ENCODE measurements at regions not wholly inside any gene's neighbourhood (a gene's known extent, or its start where the extent isn't known, plus 50 kb on each side); places are given as distances from the start of the nearest gene placed in this dataset. TPM values are rescaled to one million over a fixed set of nuclear protein-coding genes. Genes with fewer than 3 reads are reported as not detected.

- Histone ChIP-seq H3K27me3 (ENCODE audit: control insufficient read depth, insufficient read depth, low read length) (no peaks in the 10 kb centered on the region), H3K4me3 (ENCODE audit: low read depth, low read length) (no peak overlapping the region), H3K36me3 (ENCODE audit: control insufficient read depth, insufficient read depth, low read length) (no peaks in the 10 kb centered on the region)
- DNase-seq (ENCODE audit: low read depth) = no peak
- ChIA-PET CTCF (no interaction called here), POLR2A (no interaction called here)
- TF ChIP-seq CTCF (IDR thresholded peaks at IDR 0.05; ENCODE audit: insufficient read depth, low read depth, low read length) = no peak
These were observed 63.5 kb upstream of the MAOA start for GRCh38 chrX:43592597-43592996.

GRCh38 chrX:43595931-43596330, 60.2 kb upstream of the MAOA start:
- Histone ChIP-seq H3K36me3 (ENCODE audit: control insufficient read depth, insufficient read depth, low read length) (no peaks in the 10 kb centered on the region), H3K27me3 (ENCODE audit: control insufficient read depth, insufficient read depth, low read length) (no peaks in the 10 kb centered on the region), H3K4me3 (ENCODE audit: low read depth, low read length) (no peak overlapping the region)
- CTCF ChIA-PET = no interaction called here
- POLR2A ChIA-PET = no interaction called here
- DNase-seq (ENCODE audit: low read depth) = no peak
- no peak for TF ChIP-seq CTCF (IDR thresholded peaks at IDR 0.05; ENCODE audit: insufficient read depth, low read depth, low read length)

- H3K36me3 ChIP-seq (ENCODE audit: control insufficient read depth, insufficient read depth, low read length) = no peaks in the 10 kb centered on the region
- CTCF ChIA-PET = interaction anchor here (0.6 kb wide), 1 partner anchor 11 kb away, joined by 3 read pairs; no protein-coding TSS in a partner anchor
- H3K27me3 ChIP-seq (ENCODE audit: control insufficient read depth, insufficient read depth, low read length) = no peaks in the 10 kb centered on the region
- no peak overlapping the region for H3K4me3 ChIP-seq (ENCODE audit: low read depth, low read length)
- TF ChIP-seq CTCF (IDR thresholded peaks at IDR 0.05; ENCODE audit: insufficient read depth, low read depth, low read length) = no peak
- POLR2A ChIA-PET = no interaction called here
- DNase-seq (ENCODE audit: low read depth) = no peak
These were observed 51.3 kb upstream of the MAOA start for GRCh38 chrX:43604753-43605152.

- ChIA-PET CTCF (no interaction called here), POLR2A (no interaction called here)
- no peak for TF ChIP-seq CTCF (IDR thresholded peaks at IDR 0.05; ENCODE audit: insufficient read depth, low read depth, low read length)
- Histone ChIP-seq H3K4me3 (ENCODE audit: low read depth, low read length) (no peak overlapping the region), H3K27me3 (ENCODE audit: control insufficient read depth, insufficient read depth, low read length) (no peaks in the 10 kb centered on the region), H3K36me3 (ENCODE audit: control insufficient read depth, insufficient read depth, low read length) (no peaks in the 10 kb centered on the region)
- DNase-seq (ENCODE audit: low read depth) = no peak
These were observed 50.7 kb upstream of the MAOA start for GRCh38 chrX:43605351-43605750.

Small RNA genes lying in the stretch of these regions (small RNA-seq; reads per million reads assigned to genes)
- not detected for gene AL451086.1 (ENCODE audit: insufficient read length, low read depth, low replicate concordance)

Measured in BJ (cell line).